BLaER1 (cell line): ENCODE measurements at regions not wholly inside any gene's neighbourhood (a gene's known extent, or its start where the extent isn't known, plus 50 kb on each side); places are given as distances from the start of the nearest gene placed in this dataset.
"Not testable (repeated sequence)": the region's sequence is repeated elsewhere in the genome, so short reads cannot be mapped to it uniquely, and the experiment has no call there.

ENCODE experiments used
- H3K27ac ChIP-seq: shearing (Covaris generic); formaldehyde crosslinking; 2 replicates; pipeline ENCODE4 v1.8.1; 2022
- H3K27me3 ChIP-seq: shearing (Covaris generic); formaldehyde crosslinking; 2 replicates; pipeline ENCODE4 v1.8.1; 2022
- H3K36me3 ChIP-seq: shearing (Covaris generic); formaldehyde crosslinking; 2 replicates; pipeline ENCODE4 v1.8.1; 2022
- H3K4me1 ChIP-seq: shearing (Covaris generic); formaldehyde crosslinking; 2 replicates; pipeline ENCODE4 v1.8.1; 2022
- H3K4me2 ChIP-seq: shearing (Covaris generic); formaldehyde crosslinking; 2 replicates; pipeline ENCODE4 v1.8.1; 2022
- H3K4me3 ChIP-seq: shearing (Covaris generic); formaldehyde crosslinking; 2 replicates; pipeline ENCODE4 v1.8.1; 2022
- H3K9ac ChIP-seq: shearing (Covaris generic); formaldehyde crosslinking; 2 replicates; pipeline ENCODE4 v1.8.1; 2022
- H3K9me3 ChIP-seq: shearing (Covaris generic); formaldehyde crosslinking; 2 replicates; pipeline ENCODE4 v1.8.1; 2022
- H4K20me1 ChIP-seq: shearing (Covaris generic); formaldehyde crosslinking; 2 replicates; pipeline ENCODE4 v1.8.1; 2022
- Cebpa-rat ChIP-seq: shearing (Covaris generic); IDR thresholded peaks from 2 replicates; pipeline ENCODE4 v1.8.1; 2022

- H4K20me1 ChIP-seq, result no peaks in the 10 kb centered on the region
- no peak overlapping the region for H3K4me3 ChIP-seq
- H3K9me3 ChIP-seq, result no peaks in the 10 kb centered on the region
- no peaks in the 10 kb centered on the region for H3K36me3 ChIP-seq
- no peak for TF ChIP-seq Cebpa-rat
- H3K27ac ChIP-seq, result no peak overlapping the region
- no peak overlapping the region for H3K4me2 ChIP-seq
- H3K27me3 ChIP-seq, result no peaks in the 10 kb centered on the region
- no peak overlapping the region for H3K9ac ChIP-seq
- no peaks in the 10 kb centered on the region for H3K4me1 ChIP-seq
Observed at GRCh38 chr4:29734343-29735213, 985.6 kb upstream of the PCDH7 start.

GRCh38 chr4:29756966-29757365 lies 963.2 kb upstream of the PCDH7 start:
- Histone ChIP-seq H3K4me2 (no peak overlapping the region), H3K4me3 (no peak overlapping the region), H3K9me3 (no peaks in the 10 kb centered on the region), H3K36me3 (no peaks in the 10 kb centered on the region), H3K27me3 (no peaks in the 10 kb centered on the region), H4K20me1 (no peaks in the 10 kb centered on the region), H3K9ac (no peak overlapping the region), H3K27ac (no peak overlapping the region), H3K4me1 (no peaks in the 10 kb centered on the region)
- no peak for TF ChIP-seq Cebpa-rat

- H3K4me3 ChIP-seq, result no peak overlapping the region
- H3K4me1 ChIP-seq, result no peaks in the 10 kb centered on the region
- H3K9ac ChIP-seq, result no peak overlapping the region
- no peaks in the 10 kb centered on the region for H3K36me3 ChIP-seq
- H3K9me3 ChIP-seq, result no peaks in the 10 kb centered on the region
- H3K27me3 ChIP-seq, result no peaks in the 10 kb centered on the region
- H4K20me1 ChIP-seq, result no peaks in the 10 kb centered on the region
- no peak overlapping the region for H3K27ac ChIP-seq
- H3K4me2 ChIP-seq, result no peak overlapping the region
- TF ChIP-seq Cebpa-rat, result no peak
Observed at GRCh38 chr4:29762151-29762550, 958.0 kb upstream of the PCDH7 start.

GRCh38 chr4:29770627-29771026 lies 949.5 kb upstream of the PCDH7 start:
- Histone ChIP-seq H3K27ac (no peak overlapping the region), H3K36me3 (no peaks in the 10 kb centered on the region), H3K4me3 (no peak overlapping the region), H3K27me3 (no peaks in the 10 kb centered on the region), H3K9ac (no peak overlapping the region), H3K9me3 (no peaks in the 10 kb centered on the region), H3K4me2 (no peak overlapping the region), H4K20me1 (no peaks in the 10 kb centered on the region), H3K4me1 (no peaks in the 10 kb centered on the region)
- TF ChIP-seq Cebpa-rat, result no peak

- not testable (repeated sequence) for H4K20me1 ChIP-seq, H3K4me3 ChIP-seq, H3K4me1 ChIP-seq, H3K27me3 ChIP-seq, H3K27ac ChIP-seq, H3K9ac ChIP-seq, H3K4me2 ChIP-seq, H3K36me3 ChIP-seq
- peaks cover 25% of the 10 kb centered on the region for H3K9me3 ChIP-seq
Observed at GRCh38 chr4:29788123-29788522, 932.0 kb upstream of the PCDH7 start.

GRCh38 chr4:29805245-29805644 lies 914.9 kb upstream of the PCDH7 start:
- H4K20me1 ChIP-seq, result no peaks in the 10 kb centered on the region
- H3K9me3 ChIP-seq, result no peaks in the 10 kb centered on the region; the same call in 1 of the 2 replicates
- no peak for TF ChIP-seq Cebpa-rat
- H3K4me2 ChIP-seq, result no peak overlapping the region
- H3K27ac ChIP-seq, result no peak overlapping the region
- no peaks in the 10 kb centered on the region for H3K27me3 ChIP-seq
- no peak overlapping the region for H3K9ac ChIP-seq
- no peaks in the 10 kb centered on the region for H3K36me3 ChIP-seq
- H3K4me1 ChIP-seq, result no peaks in the 10 kb centered on the region
- H3K4me3 ChIP-seq, result no peak overlapping the region

- H3K4me3 ChIP-seq, result no peak overlapping the region
- TF ChIP-seq Cebpa-rat, result no peak
- no peaks in the 10 kb centered on the region for H3K27me3 ChIP-seq
- no peaks in the 10 kb centered on the region for H4K20me1 ChIP-seq
- H3K27ac ChIP-seq, result no peak overlapping the region
- no peak overlapping the region for H3K4me2 ChIP-seq
- no peaks in the 10 kb centered on the region; the same call in 1 of the 2 replicates for H3K9me3 ChIP-seq
- H3K36me3 ChIP-seq, result no peaks in the 10 kb centered on the region
- no peak overlapping the region for H3K9ac ChIP-seq
- no peaks in the 10 kb centered on the region for H3K4me1 ChIP-seq
Observed at GRCh38 chr4:29805916-29806480, 914.2 kb upstream of the PCDH7 start.

GRCh38 chr4:29817961-29818360 lies 902.2 kb upstream of the PCDH7 start:
- Histone ChIP-seq H3K36me3 (no peaks in the 10 kb centered on the region), H3K4me1 (no peaks in the 10 kb centered on the region), H3K9me3 (no peaks in the 10 kb centered on the region), H3K27me3 (no peaks in the 10 kb centered on the region), H3K27ac (no peak overlapping the region), H3K4me2 (no peak overlapping the region), H4K20me1 (no peaks in the 10 kb centered on the region), H3K9ac (no peak overlapping the region), H3K4me3 (no peak overlapping the region)
- no peak for TF ChIP-seq Cebpa-rat

- no peak overlapping the region for H3K27ac ChIP-seq
- TF ChIP-seq Cebpa-rat, result no peak
Observed at GRCh38 chr4:29829067-29829466, 891.1 kb upstream of the PCDH7 start.

GRCh38 chr4:29852537-29852936 lies 867.6 kb upstream of the PCDH7 start:
- no peak overlapping the region for H3K4me3 ChIP-seq
- no peaks in the 10 kb centered on the region for H4K20me1 ChIP-seq
- no peaks in the 10 kb centered on the region for H3K27me3 ChIP-seq
- no peak overlapping the region for H3K4me2 ChIP-seq
- H3K27ac ChIP-seq, result no peak overlapping the region
- no peak for TF ChIP-seq Cebpa-rat
- no peaks in the 10 kb centered on the region for H3K36me3 ChIP-seq
- H3K4me1 ChIP-seq, result no peaks in the 10 kb centered on the region
- no peak overlapping the region for H3K9ac ChIP-seq
- no peaks in the 10 kb centered on the region for H3K9me3 ChIP-seq

More at GRCh38 chr4:29829067-29829466, 891.1 kb upstream of the PCDH7 start:
- Histone ChIP-seq H3K4me3 (no peak overlapping the region), H3K36me3 (no peaks in the 10 kb centered on the region), H3K9me3 (no peaks in the 10 kb centered on the region), H3K9ac (no peak overlapping the region), H3K4me1 (no peaks in the 10 kb centered on the region), H4K20me1 (no peaks in the 10 kb centered on the region), H3K4me2 (no peak overlapping the region), H3K27me3 (no peaks in the 10 kb centered on the region)
